Peyer's patch (tissue), 4 donors: ENCODE measurements at regions not wholly inside any gene's neighbourhood (a gene's known extent, or its start where the extent isn't known, plus 50 kb on each side); places are given as distances from the start of the nearest gene placed in this dataset.

Experiments used
- POLR2A ChIP-seq, 2 donors: fragments of 450-650 bp; IDR thresholded peaks; one replicate each; pipeline ENCODE4 v1.5.1; 2017; ENCODE audit warnings: antibody characterized with exemption in 2 of 2, mild to moderate bottlenecking in 2 of 2, moderate library complexity in 2 of 2
- TF ChIP-seq, protein P1 (sequence below), 6 experiments: fragments of 450-650 bp in 4 of 6; fragments of 200-600 bp in 2 of 6; sonication (generic) in 1 of 6; IDR thresholded peaks; one replicate each; pipeline ENCODE4 v1.5.1; 2017 to 2019; ENCODE audit warnings: antibody characterized with exemption in 6 of 6, mild to moderate bottlenecking in 3 of 6, moderate library complexity in 1 of 6

GRCh38 chr7:20062932-20063331 is 154.3 kb downstream of the MACC1 start:
- TF ChIP-seq, protein P1, sequence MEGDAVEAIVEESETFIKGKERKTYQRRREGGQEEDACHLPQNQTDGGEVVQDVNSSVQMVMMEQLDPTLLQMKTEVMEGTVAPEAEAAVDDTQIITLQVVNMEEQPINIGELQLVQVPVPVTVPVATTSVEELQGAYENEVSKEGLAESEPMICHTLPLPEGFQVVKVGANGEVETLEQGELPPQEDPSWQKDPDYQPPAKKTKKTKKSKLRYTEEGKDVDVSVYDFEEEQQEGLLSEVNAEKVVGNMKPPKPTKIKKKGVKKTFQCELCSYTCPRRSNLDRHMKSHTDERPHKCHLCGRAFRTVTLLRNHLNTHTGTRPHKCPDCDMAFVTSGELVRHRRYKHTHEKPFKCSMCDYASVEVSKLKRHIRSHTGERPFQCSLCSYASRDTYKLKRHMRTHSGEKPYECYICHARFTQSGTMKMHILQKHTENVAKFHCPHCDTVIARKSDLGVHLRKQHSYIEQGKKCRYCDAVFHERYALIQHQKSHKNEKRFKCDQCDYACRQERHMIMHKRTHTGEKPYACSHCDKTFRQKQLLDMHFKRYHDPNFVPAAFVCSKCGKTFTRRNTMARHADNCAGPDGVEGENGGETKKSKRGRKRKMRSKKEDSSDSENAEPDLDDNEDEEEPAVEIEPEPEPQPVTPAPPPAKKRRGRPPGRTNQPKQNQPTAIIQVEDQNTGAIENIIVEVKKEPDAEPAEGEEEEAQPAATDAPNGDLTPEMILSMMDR (IDR thresholded peaks at IDR 0.05), result no peak
- no peak for TF ChIP-seq POLR2A (IDR thresholded peaks at IDR 0.05)
